ENCODE measurements at regions not wholly inside any gene's neighbourhood (a gene's known extent, or its start where the extent isn't known, plus 50 kb on each side); places are given as distances from the start of the nearest gene placed in this dataset.

- Histone ChIP-seq H3K27ac (ENCODE audit: insufficient read depth, low read length) (no peak overlapping the region), H4K20me1 (ENCODE audit: insufficient read depth, low read length) (no peaks in the 10 kb centered on the region), H3K79me1 (ENCODE audit: low read depth in 1 of 2, low read length in 2 of 2) (no peaks in the 10 kb centered on the region), H3K4me3 (ENCODE audit: insufficient read depth, low read depth, low read length) (no peak overlapping the region), H3K56ac (ENCODE audit: extremely low read depth, insufficient read depth, low read length) (no peak overlapping the region), H3K23ac (ENCODE audit: low read depth, low read length) (no peak overlapping the region), H3K18ac (ENCODE audit: low read depth, low read length) (no peak overlapping the region), H3K36me3 (ENCODE audit: control insufficient read depth, insufficient read depth, low read length) (no peaks in the 10 kb centered on the region), H2BK15ac (ENCODE audit: low read depth, low read length) (no peak overlapping the region), H2BK5ac (ENCODE audit: low read depth, low read length, poor library complexity, severe bottlenecking) (no peak overlapping the region), H3K4me1 (ENCODE audit: control insufficient read depth, insufficient read depth, low read length) (no peaks in the 10 kb centered on the region; the same call in 1 of the 2 replicates), H3K4ac (ENCODE audit: low read depth, low read length) (no peak overlapping the region), H2BK120ac (ENCODE audit: low read depth, low read length) (no peak overlapping the region), H2BK20ac (ENCODE audit: low read depth, low read length) (no peak overlapping the region), H2AFZ (replicated peaks; ENCODE audit: low read length, poor library complexity) (no peak overlapping the region), H4K91ac (ENCODE audit: insufficient read depth, low read depth, low read length) (no peak overlapping the region), H2AK5ac (ENCODE audit: low read depth, low read length) (no peak overlapping the region), H3K9ac (ENCODE audit: low read depth, low read length) (no peak overlapping the region), H3K9me1 (ENCODE audit: insufficient read depth, low read length) (no peaks in the 10 kb centered on the region; the same call in 1 of the 2 replicates), H3K4me2 (ENCODE audit: low read depth, low read length) (no peak overlapping the region), H2AK9ac (replicated peaks; ENCODE audit: low read depth, low read length, poor library complexity) (no peak overlapping the region), H3K27me3 (ENCODE audit: control insufficient read depth, insufficient read depth, low read length) (no peaks in the 10 kb centered on the region), H3K14ac (replicated peaks; ENCODE audit: low read depth, low read length) (no peak overlapping the region), H4K5ac (ENCODE audit: low read depth, low read length) (no peak overlapping the region), H4K8ac (ENCODE audit: low read depth in 2 of 2, low read length in 2 of 2) (no peak overlapping the region), H3K9me3 (ENCODE audit: control insufficient read depth, insufficient read depth, low read length) (no peaks in the 10 kb centered on the region)
- TF ChIP-seq USF2 (IDR thresholded peaks at IDR 0.05; ENCODE audit: low read depth, low read length) (no peak), SMC3 (IDR thresholded peaks at IDR 0.05; ENCODE audit: low read depth, low read length) (no peak), CHD1 (IDR thresholded peaks at IDR 0.05; ENCODE audit: low read depth, low read length) (no peak), MXI1 (IDR thresholded peaks at IDR 0.05; ENCODE audit: borderline replicate concordance, low read depth, low read length) (no peak), CEBPB (IDR thresholded peaks at IDR 0.05; ENCODE audit: low read depth, low read length) (no peak), RAD21 (IDR thresholded peaks at IDR 0.05; ENCODE audit: low read length) (no peak), MAFK (IDR thresholded peaks at IDR 0.05; ENCODE audit: low read depth, low read length) (no peak)
- ATAC-seq (ENCODE audit: low read depth) (no peak), DNase-seq (no peak)
- in situ Hi-C loops (cut with MboI; ENCODE audit: low sequenced_read_pairs) = no loop called here
- BruUV-seq (replicated peaks) = no TSS peak
- POLR2A ChIA-PET (ENCODE audit: unreplicated experiment) = no interaction called here
- intact Hi-C loops (cut with micrococcal nuclease) = no loop called here
- CTCF ChIA-PET = no interaction called here
- dilution Hi-C loops (cut with HindIII; ENCODE audit: low sequenced_read_pairs, unreplicated experiment) = no loop called here
Measured at GRCh38 chr1:191572479-191572878, 585.8 kb upstream of the RGS18 start.

Measured in IMR-90 (cell line).